ENCODE measurements at regions not wholly inside any gene's neighbourhood (a gene's known extent, or its start where the extent isn't known, plus 50 kb on each side); places are given as distances from the start of the nearest gene placed in this dataset.
"Not testable (repeated sequence)": the region's sequence is repeated elsewhere in the genome, so short reads cannot be mapped to it uniquely, and the experiment has no call there.

DNA sequence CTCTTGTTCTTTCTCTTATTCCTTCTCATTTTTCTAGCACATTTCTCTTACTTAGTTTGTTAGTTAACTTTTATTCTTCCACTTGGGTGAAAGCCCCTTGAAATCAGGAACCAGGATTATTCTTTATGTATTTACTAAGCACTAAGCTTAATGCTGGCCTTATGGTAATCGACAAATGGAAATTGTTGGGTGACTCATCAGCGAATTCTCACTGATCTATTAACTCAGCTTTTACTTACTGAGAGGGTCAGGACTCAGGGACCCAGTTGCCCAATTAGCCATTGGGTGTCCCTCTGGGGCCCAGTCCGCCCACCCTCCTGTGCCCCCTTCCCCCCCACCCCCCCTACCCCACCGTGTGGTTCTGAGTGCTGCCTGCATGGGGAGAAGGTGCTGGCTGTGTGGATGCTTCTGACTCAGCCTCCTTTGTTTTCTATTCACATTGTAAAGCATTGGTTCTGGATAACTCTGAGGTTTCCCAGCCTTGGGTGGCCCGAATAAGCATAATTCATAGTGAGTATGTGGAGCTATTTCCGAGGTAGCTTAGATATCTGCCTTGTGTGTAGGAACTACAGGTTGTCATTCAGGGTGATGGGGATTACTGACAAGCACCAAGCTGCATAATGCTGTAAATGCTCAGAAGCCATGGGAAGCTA lies 240.9 kb downstream of the FGF9 start:
- no peak for DNase-seq

DNA sequence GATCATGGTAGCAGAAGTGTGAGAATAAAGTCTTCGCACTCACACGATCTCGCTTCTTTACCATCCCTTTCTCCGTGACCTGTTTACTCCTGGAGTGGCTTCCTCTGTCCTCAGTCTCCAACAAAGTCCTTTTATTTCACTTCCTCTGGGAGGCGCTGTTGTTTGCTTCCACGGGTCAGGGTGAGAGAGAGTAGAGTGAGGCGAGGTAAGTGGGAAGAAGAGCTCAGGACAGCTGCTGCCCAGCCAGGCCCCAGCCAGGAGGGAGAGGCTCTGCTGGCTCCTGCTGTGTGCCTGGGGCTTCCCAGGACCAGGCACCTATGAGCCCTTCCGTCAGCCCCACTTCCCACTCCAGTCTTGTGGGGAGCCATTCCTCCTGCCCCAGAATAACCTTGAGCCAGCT lies 242.1 kb downstream of the FGF9 start:
- DNase-seq: no peak

DNA sequence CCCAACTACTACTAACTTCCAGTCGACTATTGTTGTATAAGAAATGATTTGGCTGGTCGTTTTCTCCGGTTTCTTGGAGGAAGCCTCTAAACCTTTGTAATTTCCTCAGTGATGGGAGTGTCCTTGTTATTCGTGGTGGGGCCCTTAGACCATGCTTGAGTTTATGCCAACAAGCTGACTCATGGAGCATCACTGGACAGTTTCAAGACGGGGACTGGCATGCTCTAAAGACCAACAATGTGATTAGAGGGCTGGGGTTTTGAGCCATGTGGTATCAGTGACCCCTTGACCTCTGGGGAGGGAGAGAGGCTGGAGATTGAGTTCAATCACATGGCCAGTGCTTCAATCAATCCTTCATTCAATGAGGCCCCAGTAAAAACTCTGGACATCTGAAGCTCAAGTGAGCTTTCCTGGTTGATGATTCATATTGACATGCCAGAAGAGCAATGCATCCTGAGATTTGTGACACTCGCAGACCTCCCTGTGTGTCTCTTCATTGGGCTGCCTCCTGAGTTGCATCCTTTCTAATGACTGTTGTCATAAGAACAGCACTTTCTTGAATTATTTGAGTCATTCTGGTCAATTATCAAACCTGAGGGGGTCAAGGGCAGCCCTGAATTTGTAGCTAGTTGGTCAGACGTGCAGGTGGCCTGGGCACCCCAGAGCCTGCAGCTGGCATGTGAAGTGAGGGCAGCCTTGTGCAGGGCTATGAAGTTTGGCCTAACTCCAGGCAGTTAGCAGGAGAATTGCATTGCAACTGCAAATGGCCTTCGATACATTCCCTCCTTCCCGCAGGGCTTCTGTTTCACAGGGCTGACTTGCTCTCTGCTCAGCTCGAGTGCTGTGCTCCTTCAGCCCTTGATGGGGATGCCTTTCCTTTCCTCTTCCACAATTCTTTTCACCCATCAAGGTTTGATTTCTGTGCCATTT lies 246.5 kb downstream of the FGF9 start:
- no peak for DNase-seq

DNA sequence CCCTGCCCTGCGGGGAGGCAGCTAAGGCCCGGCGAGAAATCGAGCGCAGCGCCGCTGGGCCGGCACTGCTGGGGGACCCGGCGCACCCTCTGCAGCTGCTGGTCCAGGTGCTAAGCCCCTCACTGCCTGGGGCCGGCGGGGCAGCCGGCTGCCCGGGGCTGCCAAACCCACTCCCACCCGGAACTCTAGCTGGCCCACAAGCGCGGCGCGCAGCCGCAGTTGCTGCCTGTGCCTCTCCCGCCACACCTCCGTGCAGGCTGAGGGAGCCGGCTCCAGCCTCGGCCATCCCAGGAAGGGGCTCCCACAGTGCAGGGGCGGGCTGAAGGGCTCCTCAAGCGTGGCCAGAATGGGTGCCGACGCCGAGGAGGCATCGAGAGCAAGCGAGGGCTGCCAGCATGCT lies 249.9 kb downstream of the FGF9 start:
- not testable (repeated sequence) for DNase-seq

DNA sequence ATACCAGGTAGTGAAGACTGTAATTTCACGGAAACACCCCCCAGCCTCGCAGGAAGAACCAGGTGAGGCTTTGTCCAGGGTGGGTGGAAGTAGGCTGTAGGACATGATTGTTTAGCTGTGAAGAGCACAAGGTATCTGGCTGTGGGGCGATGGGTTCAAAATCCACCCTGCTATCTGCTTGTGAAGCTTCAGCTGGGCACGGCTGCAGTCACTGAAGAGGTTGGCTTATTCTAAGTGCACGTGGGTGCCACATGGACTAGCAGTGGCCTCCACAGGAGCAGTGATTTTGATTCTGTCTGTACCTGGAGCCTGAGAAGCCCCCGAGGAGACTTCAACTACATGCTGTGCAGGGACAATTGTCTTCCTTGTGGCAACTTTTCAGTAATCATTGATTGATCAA lies 254.1 kb downstream of the FGF9 start:
- DNase-seq: no peak

DNA sequence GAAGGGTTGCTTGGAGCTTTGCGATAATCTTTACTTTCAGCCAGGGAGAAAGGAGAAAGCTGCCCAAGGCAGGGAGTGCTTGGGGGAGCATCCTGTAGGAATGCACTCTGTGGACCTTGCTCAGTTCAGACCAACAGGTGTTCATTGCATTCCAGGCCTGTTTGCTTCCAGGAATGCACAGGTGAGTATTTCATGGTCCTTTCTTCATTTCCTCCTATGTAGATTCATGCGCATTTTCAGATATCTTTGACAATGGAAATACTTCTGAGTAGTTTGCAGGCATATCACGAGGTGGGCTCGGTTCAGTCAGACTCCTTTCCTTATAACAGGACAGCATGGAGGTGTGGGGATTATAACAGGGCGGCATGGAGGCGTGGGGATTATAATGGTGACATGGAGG lies 254.8 kb downstream of the FGF9 start:
- DNase-seq: no peak

DNA sequence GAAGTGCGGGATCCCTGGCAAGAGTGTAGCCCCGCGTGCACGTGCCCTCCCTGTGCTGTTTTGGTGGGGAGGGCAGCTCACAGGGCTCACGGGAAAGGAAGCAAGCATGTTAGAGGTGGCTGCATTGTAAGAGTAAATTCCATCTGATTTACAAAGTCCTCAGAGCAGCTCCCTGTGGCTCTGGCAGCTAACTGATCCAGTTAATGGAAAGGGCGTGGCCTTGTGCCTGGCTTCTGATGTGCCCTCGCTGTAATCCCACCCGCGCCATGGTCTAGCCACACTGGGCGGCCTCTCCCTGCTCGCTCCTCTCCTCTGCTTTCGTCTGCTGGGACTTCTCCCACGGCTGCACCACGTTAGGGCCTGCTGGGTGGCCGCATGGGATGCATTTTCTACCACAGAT lies 258.5 kb downstream of the FGF9 start:
- no peak for DNase-seq

DNA sequence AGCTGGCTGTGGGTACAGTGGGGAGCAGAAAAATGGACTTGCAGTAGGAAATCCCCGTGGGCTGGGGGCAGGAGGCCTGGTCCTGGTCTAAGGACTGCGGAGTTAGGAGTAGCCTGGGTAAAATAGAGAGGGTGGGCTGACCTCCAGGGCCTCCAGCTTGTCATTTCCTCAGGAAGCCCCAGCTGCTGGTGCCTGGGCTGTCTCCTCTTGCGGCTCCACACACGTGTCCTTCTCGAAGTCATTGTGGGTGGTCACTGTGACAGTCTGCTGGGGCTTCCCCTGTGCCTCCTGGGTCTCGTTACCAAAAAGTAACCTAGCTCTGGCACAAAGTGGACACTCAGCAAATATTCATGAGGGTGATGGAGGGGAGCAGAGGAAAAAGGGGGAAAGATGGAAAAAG lies 259.7 kb downstream of the FGF9 start:
- no peak for DNase-seq

DNA sequence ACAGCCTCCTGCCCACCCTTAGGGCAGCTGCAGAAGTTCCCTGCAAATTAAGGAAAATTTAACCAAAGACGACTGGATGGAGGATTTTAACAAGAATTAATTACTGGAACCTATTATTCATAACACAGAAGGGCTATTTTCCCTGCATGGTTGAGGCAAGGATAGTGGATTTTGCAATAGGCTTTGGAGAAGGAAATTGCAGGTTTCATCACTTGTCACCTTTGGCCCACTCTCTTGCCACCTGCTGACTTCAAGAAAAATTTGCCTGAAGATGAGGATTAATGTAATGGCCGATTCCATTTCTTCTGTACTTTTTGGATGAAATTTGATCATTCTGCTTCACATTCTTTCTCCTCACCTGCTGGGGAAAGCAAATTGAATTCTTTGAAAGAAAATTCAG lies 261.7 kb downstream of the FGF9 start:
- DNase-seq: no peak

DNA sequence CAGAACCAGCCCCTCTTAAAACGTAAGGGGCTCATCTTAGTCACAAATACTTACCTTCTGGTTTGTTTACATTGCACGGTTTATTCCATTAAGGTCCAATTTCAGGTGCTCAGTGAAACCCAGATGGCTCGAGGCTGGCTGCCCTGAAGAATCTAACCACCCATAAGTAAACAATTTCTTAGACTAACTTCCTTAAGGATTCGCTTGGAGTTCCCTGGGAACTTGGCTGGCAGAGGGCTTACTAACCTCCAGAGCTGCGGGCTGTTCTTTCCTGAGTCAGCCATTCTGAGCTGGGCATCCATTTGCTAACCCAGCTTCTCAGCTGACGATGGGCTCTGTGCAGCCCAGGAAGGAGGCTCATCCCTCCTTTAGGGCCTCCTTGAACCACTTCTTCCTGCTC lies 262.1 kb downstream of the FGF9 start:
- DNase-seq: no peak

DNA sequence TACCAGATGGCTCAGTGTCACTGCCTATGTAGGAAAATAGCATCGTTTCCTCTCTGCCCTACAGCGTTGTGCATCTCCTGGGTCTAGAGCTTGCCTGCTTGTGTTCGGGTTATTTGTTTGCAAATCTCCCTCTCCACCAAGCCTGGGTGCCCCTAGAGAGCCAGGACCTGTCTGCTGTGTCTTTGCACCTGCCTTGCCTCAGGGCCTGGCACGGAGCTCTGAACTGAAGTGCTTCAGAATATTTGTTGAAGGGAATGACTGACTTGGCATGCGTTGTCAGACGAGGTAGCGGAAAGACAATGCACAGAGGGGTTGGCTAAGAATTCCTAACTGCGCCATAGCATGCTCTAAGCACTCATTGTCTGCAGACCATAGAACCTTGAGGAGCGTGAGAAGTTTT lies 263.4 kb downstream of the FGF9 start:
- no peak for DNase-seq

DNA sequence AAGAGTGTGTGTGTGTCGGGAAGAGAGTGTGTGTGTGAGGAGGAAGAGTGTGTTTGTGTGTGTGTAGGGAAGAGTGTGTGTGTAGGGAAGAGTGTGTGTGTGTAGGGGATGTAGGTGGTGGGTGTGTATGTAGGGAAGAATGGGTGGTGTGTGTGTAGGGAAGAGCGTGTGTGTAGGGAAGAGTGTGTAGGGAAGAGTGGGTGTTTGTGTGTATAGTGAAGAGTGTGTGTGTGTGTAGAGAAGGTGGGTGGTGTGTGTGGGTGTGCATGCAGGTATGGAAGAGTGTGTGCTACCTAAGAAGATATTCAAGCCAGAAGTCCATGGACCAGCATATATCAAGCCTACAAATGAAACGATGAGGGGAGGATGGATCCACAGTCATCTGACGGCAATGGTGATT lies 265.8 kb downstream of the FGF9 start:
- DNase-seq: no peak

DNA sequence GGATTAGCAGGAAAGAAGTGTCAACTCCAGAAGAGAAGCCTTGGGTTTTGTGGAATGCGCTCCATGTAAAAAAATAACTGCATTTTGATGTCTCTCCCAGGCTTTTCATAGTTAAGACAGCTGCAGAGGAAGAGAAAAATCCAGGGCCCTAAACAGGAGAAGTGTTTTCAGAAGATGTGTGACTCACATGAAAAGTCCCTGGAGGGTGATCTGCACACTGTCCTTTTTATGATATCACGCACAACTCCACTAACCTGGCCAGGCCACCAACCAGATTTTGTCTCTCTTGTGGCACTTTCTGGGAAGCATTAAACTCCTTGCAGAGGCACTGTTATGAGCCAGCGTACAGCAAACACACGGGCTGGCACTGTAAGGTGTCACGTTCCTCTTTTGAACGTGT lies 267.3 kb downstream of the FGF9 start:
- no peak for DNase-seq

DNA sequence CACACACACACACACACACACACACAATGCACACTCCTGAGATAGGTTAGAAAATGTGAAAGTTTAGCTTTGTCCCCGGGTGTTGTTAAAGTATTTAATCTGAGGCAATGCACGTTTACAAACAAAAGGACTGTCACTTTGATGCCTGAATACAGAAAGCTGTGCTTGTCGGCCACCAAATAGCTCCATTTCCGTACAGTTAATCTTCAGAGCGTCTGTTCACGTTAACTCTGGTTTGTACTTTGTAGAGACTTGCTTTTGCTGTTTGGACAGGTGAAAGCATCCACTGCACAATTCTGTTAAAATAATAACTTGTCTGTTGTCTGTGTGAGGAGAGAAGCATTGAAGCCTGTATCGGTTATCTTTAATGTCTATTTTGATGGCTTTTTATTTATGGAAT lies 267.8 kb downstream of the FGF9 start:
- DNase-seq: no peak

DNA sequence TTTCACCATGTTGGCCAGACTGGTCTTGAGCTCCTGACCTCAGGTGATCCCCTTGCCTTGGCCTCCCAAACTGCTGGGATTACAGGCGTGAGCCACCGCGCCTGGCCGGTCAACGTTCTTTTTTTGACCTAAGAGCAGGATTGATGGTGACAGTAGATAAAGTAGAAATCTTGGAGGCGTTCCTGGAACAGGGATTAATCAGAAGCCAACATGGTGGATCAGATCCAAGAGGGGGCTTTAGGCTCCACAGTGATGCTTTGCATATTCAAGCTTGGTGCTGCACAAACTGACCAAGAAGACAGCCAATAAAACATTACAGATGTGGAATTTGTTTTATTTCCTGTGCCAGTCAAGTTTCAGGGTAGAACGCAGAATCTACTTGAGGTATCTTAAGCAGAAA lies 271.2 kb downstream of the FGF9 start:
- DNase-seq: no peak

DNA sequence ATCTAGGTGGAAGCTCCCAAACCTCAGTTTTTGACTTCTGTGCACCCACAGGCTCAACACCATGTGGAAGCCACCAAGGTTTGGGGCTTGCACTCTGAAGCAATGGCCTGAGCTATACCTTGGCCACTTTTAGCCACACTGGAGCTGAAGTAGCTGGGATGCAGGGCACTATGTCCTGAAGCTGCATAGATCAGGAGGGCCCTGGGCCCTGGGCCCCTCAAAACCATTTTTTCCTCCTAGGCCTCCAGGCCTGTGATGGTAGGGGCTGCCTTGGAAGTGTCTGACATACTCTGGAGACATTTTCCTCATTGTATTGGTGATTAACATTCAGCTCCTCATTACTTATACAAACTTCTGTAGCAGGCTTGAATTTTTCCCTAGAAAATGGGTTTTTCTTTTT lies 273.7 kb downstream of the FGF9 start:
- DNase-seq: no peak

DNA sequence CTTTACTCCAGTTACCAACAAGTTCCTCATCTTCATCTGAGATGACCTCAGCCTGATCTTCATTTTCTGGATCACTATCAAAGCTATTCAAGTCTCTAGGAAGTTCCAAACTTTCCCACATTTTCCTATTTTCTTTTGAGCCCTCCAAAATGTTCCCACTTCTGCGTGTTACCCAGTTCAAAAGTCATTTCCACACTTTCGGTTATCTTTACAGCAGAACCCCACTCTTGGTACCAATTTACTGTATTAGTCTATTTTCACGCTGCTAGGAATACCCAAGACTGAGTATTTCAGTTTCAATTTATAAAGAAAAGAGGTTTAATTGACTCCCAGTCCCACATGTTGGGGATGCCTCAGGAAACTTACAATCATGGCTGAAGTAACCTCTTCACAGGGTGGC lies 274.3 kb downstream of the FGF9 start:
- DNase-seq: no peak

DNA sequence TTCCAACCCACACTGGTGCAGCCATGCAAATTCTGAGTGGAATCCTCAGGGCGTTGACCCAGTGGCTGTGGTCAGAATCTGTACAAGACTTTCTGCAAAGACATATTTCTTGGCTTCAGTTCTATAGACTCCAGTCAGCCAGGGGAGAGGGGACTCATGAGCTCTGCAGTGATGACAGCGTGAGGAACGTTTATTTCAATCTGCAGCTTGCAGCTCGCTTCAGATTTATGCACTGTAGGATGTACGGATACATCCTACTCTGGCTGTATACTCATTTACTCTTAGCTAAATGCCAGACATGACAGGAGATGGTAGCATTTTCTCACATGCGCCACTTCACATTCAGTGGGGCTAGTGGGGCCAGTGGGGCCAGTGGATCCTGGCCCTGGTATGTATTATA lies 276.1 kb downstream of the FGF9 start:
- DNase-seq: no peak

DNA sequence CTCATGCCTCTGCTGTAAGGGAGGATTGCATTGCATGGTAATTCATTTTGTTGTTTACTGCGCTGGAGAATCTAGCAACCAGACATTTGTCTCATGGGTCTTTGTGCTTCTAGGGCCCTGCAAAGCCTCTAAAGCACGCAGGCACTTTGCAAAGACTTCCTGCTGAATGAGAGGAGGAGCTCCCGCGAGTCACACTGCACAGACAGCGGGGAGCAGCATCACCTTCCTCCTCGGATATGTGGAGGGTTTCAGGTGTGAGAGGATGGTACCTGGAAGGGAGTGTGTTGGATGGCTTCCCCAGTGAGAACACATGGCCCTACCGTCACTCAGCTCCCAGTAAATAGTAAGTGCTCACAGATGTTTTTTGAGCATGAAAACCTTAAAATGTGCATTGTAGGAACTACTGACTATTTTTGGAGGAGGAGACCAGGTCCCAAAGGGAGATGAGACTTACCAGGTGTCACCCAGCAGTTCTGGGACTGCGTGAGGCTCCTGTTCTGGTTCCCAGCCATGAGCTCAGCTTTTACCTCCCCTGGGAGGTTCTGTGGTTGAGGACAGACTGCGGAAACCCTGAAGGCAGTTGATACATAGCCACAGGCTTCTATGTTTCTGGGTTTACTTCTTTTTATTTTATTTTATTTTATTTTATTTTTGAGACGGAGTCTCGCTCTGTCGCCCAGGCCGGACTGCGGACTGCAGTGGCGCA lies 278.0 kb downstream of the FGF9 start:
- DNase-seq: no peak

DNA sequence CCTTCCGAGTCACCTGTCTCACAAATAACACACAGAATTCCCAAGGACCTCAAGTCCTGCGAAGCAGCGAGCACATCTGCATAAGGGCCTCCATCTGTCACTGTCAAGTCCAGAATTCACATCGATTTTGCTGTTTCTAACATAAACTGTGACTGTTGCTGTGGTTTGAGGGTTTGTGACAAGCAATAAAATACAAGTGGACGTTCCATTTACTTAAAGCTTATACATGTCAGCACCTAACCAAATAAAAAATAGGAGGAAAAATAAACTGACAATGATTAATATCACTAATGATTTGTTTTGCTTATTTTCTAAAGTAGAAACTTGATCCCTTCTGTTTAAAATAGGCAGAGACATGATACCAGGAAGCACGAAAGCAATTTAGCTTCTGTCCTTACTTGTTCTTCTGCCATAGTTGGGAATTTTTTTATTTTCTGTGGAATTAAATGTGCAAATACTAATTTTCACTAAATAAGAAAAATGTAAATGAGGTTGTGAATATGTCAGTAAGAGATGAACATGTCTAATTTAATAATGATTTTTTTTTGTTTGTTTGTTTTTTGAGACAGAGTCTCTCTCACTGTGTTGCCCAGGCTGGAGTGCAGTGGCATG lies 279.1 kb downstream of the FGF9 start:
- no peak for DNase-seq

DNA sequence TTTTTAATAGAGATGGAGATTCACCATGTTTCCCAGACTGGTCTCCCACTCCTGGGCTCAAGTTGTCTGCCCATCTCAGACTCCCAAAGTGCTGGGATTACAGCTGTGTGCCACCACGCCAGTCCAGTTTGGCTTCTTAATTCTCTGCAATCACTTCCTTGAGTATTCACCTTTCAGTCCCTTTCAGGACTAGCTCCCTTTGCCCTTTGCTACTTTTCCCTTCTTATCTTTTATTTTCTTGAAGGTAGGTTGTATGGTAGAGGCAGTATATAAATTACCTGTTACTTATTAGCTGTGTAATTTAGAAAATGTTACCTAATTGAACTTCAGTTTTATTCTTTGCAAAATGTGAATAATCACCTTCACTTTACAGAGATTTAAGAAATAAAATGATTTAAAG lies 285.8 kb downstream of the FGF9 start:
- no peak for DNase-seq

DNA sequence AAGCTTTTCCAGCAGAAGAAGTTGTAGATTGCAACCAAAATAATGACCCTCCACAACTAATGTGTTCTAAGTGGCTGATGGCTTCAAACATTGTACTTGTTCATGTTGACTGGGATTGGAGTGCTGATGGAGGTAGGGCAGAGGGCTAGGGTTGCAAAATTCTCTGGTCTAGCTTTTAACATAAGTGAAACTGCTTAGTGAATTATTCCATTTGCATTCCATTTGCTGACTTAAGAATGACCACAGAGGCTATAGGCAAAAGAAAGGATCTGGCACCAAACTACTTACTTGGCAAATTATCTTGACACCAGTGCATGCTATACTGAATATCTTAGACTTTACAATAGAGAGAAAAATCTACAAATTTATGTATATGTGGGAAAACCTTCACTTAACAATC lies 287.0 kb downstream of the FGF9 start:
- no peak for DNase-seq

DNA sequence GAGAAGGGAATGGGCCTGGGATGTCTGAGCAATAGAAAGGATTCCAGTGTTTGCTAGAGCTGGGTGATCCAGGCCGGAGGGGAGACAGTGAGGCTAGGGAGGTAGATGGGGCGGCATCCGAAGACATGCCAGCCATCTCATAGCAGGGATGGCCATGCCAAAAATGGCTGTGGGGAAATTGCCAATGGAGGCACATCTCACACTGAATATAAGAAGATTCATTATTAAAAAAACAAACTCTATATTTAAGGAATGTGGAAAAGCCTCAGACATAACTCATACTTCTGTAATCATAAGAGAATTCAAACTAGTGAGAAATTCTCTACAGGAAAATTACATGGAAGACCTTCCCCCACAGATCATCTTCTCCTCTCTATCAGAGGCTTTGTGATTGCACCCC lies 289.2 kb downstream of the FGF9 start:
- DNase-seq: no peak

Data from right lung (tissue), 2 donors.